Activated CD4-positive, alpha-beta T cell treated with anti-CD3 and anti-CD28 coated beads, Interleukin-2, amount 10 ng/mL, durations not matched to agents 7 days and 5 days (primary cell): ENCODE measurements at regions not wholly inside any gene's neighbourhood (a gene's known extent, or its start where the extent isn't known, plus 50 kb on each side); places are given as distances from the start of the nearest gene placed in this dataset.

Experiments used
- CTCF ChIA-PET: fragments of 350-600 bp; sonication (Branson Sonifier 250); formaldehyde crosslinking; loops from one replicate; lab custom pipeline; 2021; ENCODE audit warnings: antibody characterized with exemption; lab: Charles Lee
- POLR2A ChIA-PET: fragments of 350-600 bp; sonication (Branson Sonifier 250); formaldehyde crosslinking; loops from one replicate; lab custom pipeline; 2021; ENCODE audit warnings: antibody characterized with exemption; lab: Charles Lee
- DNase-seq: peaks from one replicate; pipeline ENCODE4 v3.0.0-alpha.2; 2020
- H3K27ac Mint-ChIP-seq: one replicate; pipeline ENCODE4 v1.8.0; 2021; ENCODE audit warnings: mild to moderate bottlenecking, moderate library complexity, mixed read lengths
- H3K27me3 Mint-ChIP-seq: one replicate; pipeline ENCODE4 v1.8.0; 2021; ENCODE audit warnings: mixed read lengths
- H3K36me3 Mint-ChIP-seq: one replicate; pipeline ENCODE4 v1.8.0; 2021; ENCODE audit warnings: low read depth, mixed read lengths
- H3K4me1 Mint-ChIP-seq: one replicate; pipeline ENCODE4 v1.8.0; 2021; ENCODE audit warnings: mixed read lengths
- H3K4me3 Mint-ChIP-seq: one replicate; pipeline ENCODE4 v1.8.0; 2021; ENCODE audit warnings: mild to moderate bottlenecking, moderate library complexity, mixed read lengths
- H3K9me3 Mint-ChIP-seq: one replicate; pipeline ENCODE4 v1.8.0; 2021; ENCODE audit warnings: mixed read lengths

DNA sequence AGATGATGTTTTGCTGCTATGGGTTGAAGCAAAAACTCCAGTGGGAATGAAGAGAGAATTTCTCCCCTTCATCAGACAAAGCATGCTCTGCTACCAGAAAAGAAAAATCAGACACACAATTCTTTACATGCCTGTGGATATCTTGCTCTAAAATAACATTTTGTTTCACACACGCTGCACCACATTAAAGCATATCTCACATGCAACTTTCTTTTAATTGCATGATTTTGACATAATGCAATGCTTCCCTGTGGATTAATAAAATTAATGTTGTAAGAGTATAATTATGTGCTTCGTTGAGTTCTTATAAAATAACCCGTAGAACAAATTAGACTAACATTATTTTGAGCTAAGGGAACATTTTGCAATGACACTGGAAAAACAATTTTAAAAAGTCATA is 2230.7 kb downstream of the PCDH7 start:
- Mint-ChIP-seq H3K27me3 (no peaks in the 10 kb centered on the region), H3K4me1 (no peaks in the 10 kb centered on the region), H3K4me3 (no peak overlapping the region), H3K36me3 (no peaks in the 10 kb centered on the region), H3K9me3 (peaks cover 6% of the 10 kb centered on the region), H3K27ac (no peak overlapping the region)
- CTCF ChIA-PET, result no interaction called here
- DNase-seq, result no peak
- POLR2A ChIA-PET, result no interaction called here

GRCh38 chr4:32958586-32958985 is 2238.4 kb downstream of the PCDH7 start:
- no peak overlapping the region for H3K27ac Mint-ChIP-seq
- CTCF ChIA-PET, result no interaction called here
- H3K9me3 Mint-ChIP-seq, result peaks cover 4% of the 10 kb centered on the region
- POLR2A ChIA-PET, result no interaction called here
- no peaks in the 10 kb centered on the region for H3K4me1 Mint-ChIP-seq
- H3K36me3 Mint-ChIP-seq, result no peaks in the 10 kb centered on the region
- no peak for DNase-seq
- H3K4me3 Mint-ChIP-seq, result no peak overlapping the region
- no peaks in the 10 kb centered on the region for H3K27me3 Mint-ChIP-seq

DNA sequence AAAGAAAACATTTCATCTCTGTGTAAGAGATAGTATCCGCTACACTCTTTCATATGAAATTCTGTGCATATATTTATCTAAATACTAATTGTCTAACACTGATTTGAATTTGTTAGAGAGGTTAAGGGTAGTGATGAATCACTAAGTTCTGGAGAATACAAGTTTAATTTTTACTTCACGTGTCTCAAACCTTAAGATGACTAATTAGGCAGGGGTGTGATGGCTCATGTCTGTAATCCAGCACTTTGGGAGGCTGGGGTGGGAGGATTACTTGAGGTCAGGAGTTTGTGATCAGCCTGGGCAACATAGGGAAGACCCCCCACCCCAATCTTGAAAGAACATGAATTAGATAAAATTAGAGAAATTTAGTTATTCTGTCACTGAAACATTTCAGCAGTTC is 2241.9 kb downstream of the PCDH7 start:
- Mint-ChIP-seq H3K27me3 (no peaks in the 10 kb centered on the region), H3K9me3 (no peaks in the 10 kb centered on the region), H3K27ac (no peak overlapping the region), H3K36me3 (no peaks in the 10 kb centered on the region), H3K4me3 (no peak overlapping the region), H3K4me1 (no peaks in the 10 kb centered on the region)
- no peak for DNase-seq
- CTCF ChIA-PET, result no interaction called here
- POLR2A ChIA-PET, result no interaction called here

DNA sequence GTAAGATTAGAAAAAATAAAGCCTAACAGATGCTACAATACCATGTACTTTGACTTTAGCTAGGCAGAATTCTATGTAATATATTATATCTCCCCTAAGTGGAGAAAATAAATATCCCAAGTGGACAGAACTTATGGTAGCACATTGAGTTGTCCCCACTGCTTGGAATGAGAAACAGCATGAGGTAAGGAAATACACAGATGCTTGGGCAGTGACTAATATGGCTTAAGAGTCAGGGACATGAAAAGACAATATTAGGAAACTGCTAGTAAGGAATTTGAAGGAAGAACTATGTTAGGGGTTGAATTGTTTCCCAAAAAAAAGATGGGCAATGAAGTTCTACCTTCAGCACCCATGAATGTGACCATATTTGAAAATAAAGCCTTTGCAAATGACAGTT is 2265.1 kb downstream of the PCDH7 start:
- Mint-ChIP-seq H3K9me3 (peaks cover 14% of the 10 kb centered on the region), H3K4me3 (no peak overlapping the region), H3K36me3 (no peaks in the 10 kb centered on the region), H3K27me3 (no peaks in the 10 kb centered on the region), H3K4me1 (no peaks in the 10 kb centered on the region), H3K27ac (no peak overlapping the region)
- no peak for DNase-seq
- CTCF ChIA-PET, result no interaction called here
- POLR2A ChIA-PET, result no interaction called here

GRCh38 chr4:32986236-32986635 is 2266.1 kb downstream of the PCDH7 start:
- H3K4me3 Mint-ChIP-seq, result no peak overlapping the region
- no peaks in the 10 kb centered on the region for H3K36me3 Mint-ChIP-seq
- ChIA-PET POLR2A (no interaction called here), CTCF (no interaction called here)
- peaks cover 10% of the 10 kb centered on the region for H3K9me3 Mint-ChIP-seq
- no peak overlapping the region for H3K27ac Mint-ChIP-seq
- no peak for DNase-seq
- no peaks in the 10 kb centered on the region for H3K27me3 Mint-ChIP-seq
- no peaks in the 10 kb centered on the region for H3K4me1 Mint-ChIP-seq

DNA sequence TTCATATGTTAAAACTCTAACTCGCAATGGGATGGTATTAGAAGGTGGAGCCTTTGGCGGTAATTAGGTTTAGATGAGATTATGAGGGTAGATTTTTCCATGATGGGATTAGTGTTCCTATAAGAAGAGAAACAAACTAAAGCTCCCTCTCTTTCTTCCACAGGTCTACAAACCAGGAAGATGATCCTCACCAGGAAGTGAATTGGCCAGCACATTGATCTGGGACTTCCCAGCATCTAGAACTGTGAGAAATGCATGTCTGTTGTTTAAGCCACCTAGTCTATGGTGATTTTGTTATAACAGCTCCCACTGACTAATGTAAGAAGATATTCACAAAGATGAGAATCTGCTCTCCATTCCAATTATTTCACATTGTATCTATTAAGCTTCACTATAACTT is 2266.9 kb downstream of the PCDH7 start:
- Mint-ChIP-seq H3K4me3 (no peak overlapping the region), H3K9me3 (peaks cover 8% of the 10 kb centered on the region), H3K27ac (no peak overlapping the region), H3K4me1 (no peaks in the 10 kb centered on the region), H3K36me3 (no peaks in the 10 kb centered on the region), H3K27me3 (no peaks in the 10 kb centered on the region)
- DNase-seq, result no peak
- ChIA-PET CTCF (no interaction called here), POLR2A (no interaction called here)

DNA sequence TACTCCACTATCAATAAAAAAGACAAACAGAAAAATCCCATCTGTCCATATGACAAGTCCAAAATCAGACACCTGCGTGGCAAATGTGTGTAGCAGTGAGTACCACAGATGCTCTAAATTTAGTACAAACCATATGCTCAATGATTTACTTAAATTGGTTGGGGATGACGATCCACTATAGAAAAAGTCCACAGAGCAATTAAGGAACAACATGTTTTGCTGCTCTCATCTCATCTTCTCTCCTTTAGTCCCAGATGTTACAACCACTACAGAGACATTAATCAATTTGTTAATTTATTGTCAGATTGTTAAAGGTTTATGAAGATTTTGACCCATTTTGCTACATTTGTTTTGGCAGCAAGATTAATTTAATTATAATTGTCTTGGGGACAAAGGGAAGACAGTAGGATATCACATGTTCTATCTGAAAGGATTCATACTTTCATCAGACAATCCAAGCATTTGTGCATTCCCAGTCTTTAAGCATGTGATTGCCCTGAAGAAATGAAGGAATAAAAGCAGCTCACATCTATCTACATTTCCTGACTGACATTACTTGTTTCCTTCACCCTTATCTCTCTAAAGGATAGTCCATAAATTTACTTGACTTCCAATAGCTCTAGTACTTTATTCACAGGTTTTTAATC is 2268.1 kb downstream of the PCDH7 start:
- ChIA-PET POLR2A (no interaction called here), CTCF (no interaction called here)
- DNase-seq, result no peak
- H3K9me3 Mint-ChIP-seq, result peaks cover 5% of the 10 kb centered on the region
- H3K27ac Mint-ChIP-seq, result no peak overlapping the region
- H3K4me1 Mint-ChIP-seq, result no peaks in the 10 kb centered on the region
- no peaks in the 10 kb centered on the region for H3K36me3 Mint-ChIP-seq
- H3K4me3 Mint-ChIP-seq, result no peak overlapping the region
- H3K27me3 Mint-ChIP-seq, result no peaks in the 10 kb centered on the region

GRCh38 chr4:32991663-32992062 is 2271.5 kb downstream of the PCDH7 start:
- Mint-ChIP-seq H3K4me3 (no peak overlapping the region), H3K9me3 (no peaks in the 10 kb centered on the region), H3K36me3 (no peaks in the 10 kb centered on the region), H3K4me1 (no peaks in the 10 kb centered on the region), H3K27ac (no peak overlapping the region), H3K27me3 (no peaks in the 10 kb centered on the region)
- CTCF ChIA-PET, result no interaction called here
- POLR2A ChIA-PET, result no interaction called here
- DNase-seq, result no peak

DNA sequence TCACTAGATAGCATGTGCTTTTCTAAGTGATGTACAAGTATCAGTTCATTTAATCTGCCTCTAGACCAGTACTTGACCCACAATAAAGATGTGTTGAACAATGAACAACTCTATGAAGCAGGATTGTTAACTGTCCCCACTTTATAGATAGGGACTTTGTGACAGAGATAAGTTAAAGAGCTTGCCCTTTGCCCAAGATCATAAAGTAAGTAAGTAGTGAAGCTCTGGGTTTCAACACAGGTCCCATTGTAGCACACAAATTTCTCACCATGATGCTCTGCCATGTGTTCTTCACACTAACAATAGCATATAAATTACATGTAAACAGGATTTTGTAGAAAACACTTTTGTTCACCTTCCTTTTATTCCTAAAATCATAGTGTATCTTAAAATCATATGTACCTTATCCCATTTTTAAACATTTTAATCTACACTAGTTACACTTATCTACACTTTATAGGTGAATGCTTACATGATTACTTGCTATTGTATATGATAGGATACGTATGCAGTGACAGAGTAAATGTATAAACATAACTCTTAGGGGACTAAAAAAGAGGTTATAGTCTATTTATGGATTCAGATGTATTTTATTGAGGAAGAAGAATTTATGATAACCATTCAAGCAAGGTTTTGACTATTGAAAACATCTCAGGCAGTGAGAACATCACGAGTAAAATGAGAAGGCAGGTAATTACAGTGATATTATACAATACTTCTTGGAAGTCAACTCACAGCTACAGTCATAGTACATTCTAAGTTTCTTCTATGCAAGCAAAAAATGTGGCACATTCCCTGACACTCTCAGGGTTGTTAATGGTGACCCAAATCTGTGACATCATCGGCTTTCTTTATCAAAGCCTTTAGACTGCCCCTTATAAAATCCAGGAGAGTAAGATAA is 2275.1 kb downstream of the PCDH7 start:
- H3K4me3 Mint-ChIP-seq, result no peak overlapping the region
- H3K36me3 Mint-ChIP-seq, result no peaks in the 10 kb centered on the region
- H3K27ac Mint-ChIP-seq, result no peak overlapping the region
- POLR2A ChIA-PET, result no interaction called here
- DNase-seq, result no peak
- H3K9me3 Mint-ChIP-seq, result peaks cover 5% of the 10 kb centered on the region
- no peaks in the 10 kb centered on the region for H3K4me1 Mint-ChIP-seq
- CTCF ChIA-PET, result no interaction called here
- no peaks in the 10 kb centered on the region for H3K27me3 Mint-ChIP-seq

GRCh38 chr4:33013282-33013681 is 2293.1 kb downstream of the PCDH7 start:
- no peaks in the 10 kb centered on the region for H3K4me1 Mint-ChIP-seq
- no peak overlapping the region for H3K4me3 Mint-ChIP-seq
- no peaks in the 10 kb centered on the region for H3K27me3 Mint-ChIP-seq
- no peaks in the 10 kb centered on the region for H3K36me3 Mint-ChIP-seq
- ChIA-PET CTCF (no interaction called here), POLR2A (no interaction called here)
- H3K9me3 Mint-ChIP-seq, result no peaks in the 10 kb centered on the region
- H3K27ac Mint-ChIP-seq, result no peak overlapping the region
- DNase-seq, result no peak

- Mint-ChIP-seq H3K4me3 (no peak overlapping the region), H3K27me3 (no peaks in the 10 kb centered on the region), H3K9me3 (peaks cover 2% of the 10 kb centered on the region), H3K4me1 (no peaks in the 10 kb centered on the region), H3K27ac (no peak overlapping the region), H3K36me3 (no peaks in the 10 kb centered on the region)
- ChIA-PET POLR2A (no interaction called here), CTCF (no interaction called here)
- DNase-seq, result no peak
Observed at GRCh38 chr4:33025236-33025635, 2305.1 kb downstream of the PCDH7 start.

- H3K9me3 Mint-ChIP-seq, result no peaks in the 10 kb centered on the region
- ChIA-PET POLR2A (no interaction called here), CTCF (no interaction called here)
- no peak overlapping the region for H3K27ac Mint-ChIP-seq
- no peaks in the 10 kb centered on the region for H3K27me3 Mint-ChIP-seq
- H3K4me1 Mint-ChIP-seq, result no peaks in the 10 kb centered on the region
- H3K36me3 Mint-ChIP-seq, result no peaks in the 10 kb centered on the region
- no peak for DNase-seq
- H3K4me3 Mint-ChIP-seq, result no peak overlapping the region
Observed at GRCh38 chr4:33029976-33030375, 2309.8 kb downstream of the PCDH7 start.

DNA sequence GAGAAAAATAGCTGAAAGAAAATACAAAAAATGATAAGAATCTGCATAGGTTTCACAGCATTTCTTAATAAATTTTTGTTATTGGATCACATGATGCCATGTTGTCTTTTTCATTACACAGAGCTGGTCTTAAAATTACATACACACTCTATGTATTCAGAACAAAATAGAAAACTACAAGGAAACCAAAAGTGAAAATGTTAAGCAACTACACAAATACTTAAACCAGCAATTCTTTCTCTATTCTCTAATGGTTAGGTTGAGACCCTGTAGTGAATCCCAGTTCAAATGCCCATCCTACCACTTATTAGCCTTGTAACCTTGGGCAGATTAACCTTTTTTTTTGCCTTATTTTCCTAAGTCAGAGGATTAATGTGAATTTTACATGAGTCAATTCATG is 2311.2 kb downstream of the PCDH7 start:
- Mint-ChIP-seq H3K27ac (no peak overlapping the region), H3K36me3 (no peaks in the 10 kb centered on the region), H3K9me3 (no peaks in the 10 kb centered on the region), H3K4me1 (no peaks in the 10 kb centered on the region), H3K4me3 (no peak overlapping the region), H3K27me3 (no peaks in the 10 kb centered on the region)
- CTCF ChIA-PET, result no interaction called here
- POLR2A ChIA-PET, result no interaction called here
- no peak for DNase-seq

DNA sequence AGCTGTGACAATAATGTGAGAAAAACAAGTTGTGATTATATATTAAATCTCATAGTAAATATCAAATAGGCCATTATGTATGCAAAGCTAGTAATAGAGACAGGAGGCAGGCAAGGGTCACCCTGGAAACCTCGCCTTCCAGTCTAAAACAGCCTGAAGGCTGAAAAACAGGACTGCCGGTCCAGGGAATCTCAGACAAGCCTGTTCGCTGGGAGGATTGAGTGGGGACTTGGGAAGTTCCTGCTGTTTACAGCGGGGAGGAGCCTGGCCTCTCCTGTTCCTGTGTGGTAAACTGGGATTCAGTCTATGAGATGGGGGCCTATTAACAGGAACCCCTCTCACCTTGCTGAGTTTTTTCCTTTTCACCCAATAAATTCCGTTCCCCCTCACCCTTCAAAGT is 2317.3 kb downstream of the PCDH7 start:
- CTCF ChIA-PET, result no interaction called here
- H3K27ac Mint-ChIP-seq, result no peak overlapping the region
- no peaks in the 10 kb centered on the region for H3K9me3 Mint-ChIP-seq
- POLR2A ChIA-PET, result no interaction called here
- no peak for DNase-seq
- H3K4me1 Mint-ChIP-seq, result no peaks in the 10 kb centered on the region
- H3K36me3 Mint-ChIP-seq, result no peaks in the 10 kb centered on the region
- H3K4me3 Mint-ChIP-seq, result no peak overlapping the region
- no peaks in the 10 kb centered on the region for H3K27me3 Mint-ChIP-seq
